ENCODE measurements at regions not wholly inside any gene's neighbourhood (a gene's known extent, or its start where the extent isn't known, plus 50 kb on each side); places are given as distances from the start of the nearest gene placed in this dataset.

DNA sequence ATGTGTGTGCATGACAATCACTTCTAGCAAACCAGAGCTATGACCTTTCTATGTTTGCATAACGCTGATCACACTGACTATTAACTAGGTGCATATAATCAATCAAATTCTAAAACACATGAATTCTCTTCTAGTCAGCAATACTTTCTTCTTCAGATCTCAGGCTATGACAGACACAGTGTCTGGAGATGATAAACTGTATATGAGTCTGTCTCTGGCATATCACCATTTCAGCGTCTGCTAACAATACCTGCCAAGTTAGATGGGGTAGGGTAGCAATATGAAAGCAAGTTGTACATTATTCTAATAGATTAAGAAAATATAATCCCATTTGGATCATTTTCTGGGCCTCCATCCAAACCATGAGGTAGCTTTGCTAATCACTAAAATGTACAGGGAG is 354.2 kb upstream of the EPHA4 start:
- no peak overlapping the region for H3K4ac ChIP-seq (replicated peaks; ENCODE audit: insufficient read length, low read depth, low read length)
- DNase-seq (ENCODE audit: low read depth in 1 of 2, low spot score in 2 of 2) (no peak), FAIRE-seq (no peak)
- no peaks in the 10 kb centered on the region for H3K79me2 ChIP-seq (ENCODE audit: control insufficient read depth in 1 of 2, insufficient read depth in 2 of 2, low read length in 2 of 2)
- H3K56ac ChIP-seq (replicated peaks; ENCODE audit: insufficient read length, low read depth, low read length), result no peak overlapping the region
- H2BK5ac ChIP-seq (ENCODE audit: low read depth, low read length), result no peak overlapping the region
- WGBS, 2 experiments (ENCODE audit: extremely low coverage in 1 of 2, insufficient coverage in 1 of 2, insufficient read length in 1 of 2, insufficient replicate concordance in 2 of 2, low coverage in 1 of 2, low lambda C conversion rate in 2 of 2, missing lambda C conversion rate in 1 of 2), result 82% methylated on average over 2 of the region's 2 CpGs; no CpG with 5 or more reads in 1 of the 2 experiments
- H2BK12ac ChIP-seq (ENCODE audit: low read depth, low read length), result no peak overlapping the region
- H4K20me1 ChIP-seq (replicated peaks in 1 of 2; ENCODE audit: control insufficient read depth in 1 of 2, insufficient read depth in 2 of 2, low read length in 2 of 2), result no peaks in the 10 kb centered on the region
- no peak overlapping the region for H3K18ac ChIP-seq (ENCODE audit: extremely low read depth, low read length)
- no peak overlapping the region for H2BK20ac ChIP-seq (ENCODE audit: low read length)
- H2AK5ac ChIP-seq (ENCODE audit: low read depth, low read length), result no peak overlapping the region
- H3K4me1 ChIP-seq (replicated peaks in 1 of 4; ENCODE audit: control insufficient read depth in 3 of 4, insufficient read depth in 4 of 4, low read length in 3 of 4), result peaks cover 0 to 3% (median 1%) of the 10 kb centered on the region in 4 experiments; a peak in 2 of 7 replicates
- H4K91ac ChIP-seq (replicated peaks; ENCODE audit: insufficient read length, low read length), result no peak overlapping the region
- H3K27ac ChIP-seq (ENCODE audit: low read depth, low read length), result no peak overlapping the region
- no peak overlapping the region for H3K23ac ChIP-seq (ENCODE audit: insufficient read length)
- no peak overlapping the region for H3K4me2 ChIP-seq (ENCODE audit: insufficient read depth in 1 of 2, low read depth in 2 of 2, low read length in 2 of 2)
- ChIA-PET POLR2A (ENCODE audit: partially characterized antibody) (no interaction called here), CTCF (ENCODE audit: partially characterized antibody) (interaction anchor here (1.1 to 1.2 kb wide), 2 partner anchors 10 to 26 kb away, joined by 3 read pairs; no protein-coding TSS in a partner anchor)
- no peak overlapping the region for H3K14ac ChIP-seq (ENCODE audit: insufficient read length)
- no peak overlapping the region for H3K4me3 ChIP-seq (ENCODE audit: extremely low read depth in 1 of 4, insufficient read depth in 2 of 4, low read depth in 3 of 4, low read length in 4 of 4)
- H3K9me3 ChIP-seq (ENCODE audit: insufficient read depth in 2 of 2, low read depth in 1 of 2, low read length in 1 of 2), result no peaks in the 10 kb centered on the region
- no peak overlapping the region for H2BK15ac ChIP-seq (ENCODE audit: low read length)
- H3K36me3 ChIP-seq (ENCODE audit: control insufficient read depth in 2 of 4, insufficient read depth in 4 of 4, low read length in 3 of 4), result no peaks in the 10 kb centered on the region; a peak in 1 of 8 replicates
- no peak overlapping the region for H3K9ac ChIP-seq (replicated peaks in 1 of 4; ENCODE audit: extremely low read depth in 1 of 4, low read depth in 3 of 4, low read length in 3 of 4)
- no peaks in the 10 kb centered on the region for H3K27me3 ChIP-seq (replicated peaks in 1 of 4; ENCODE audit: control insufficient read depth in 3 of 4, extremely low read depth in 1 of 4, insufficient read depth in 3 of 4, low read length in 3 of 4)
- TF ChIP-seq CBX8 (IDR thresholded peaks at IDR 0.05; ENCODE audit: borderline replicate concordance, low read depth, low read length) (no peak), SP1 (IDR thresholded peaks at IDR 0.05; ENCODE audit: low read depth, low read length) (no peak), KDM1A (IDR thresholded peaks at IDR 0.05; ENCODE audit: borderline replicate concordance, low read length) (no peak)
- H4K8ac ChIP-seq (ENCODE audit: extremely low read depth, insufficient read depth, low read length), result no peak overlapping the region
- no peak overlapping the region for H2AFZ ChIP-seq (ENCODE audit: low read length)
- H3K79me1 ChIP-seq (ENCODE audit: low read depth, low read length), result no peaks in the 10 kb centered on the region
- H3K23me2 ChIP-seq (ENCODE audit: low read depth, low read length), result no peaks in the 10 kb centered on the region
- H2BK120ac ChIP-seq (replicated peaks; ENCODE audit: low read depth, low read length), result no peak overlapping the region
- no peak overlapping the region for H4K5ac ChIP-seq (ENCODE audit: insufficient read length, low read depth, low read length)

All from H1 (cell line).